SJSA1 (cell line): ENCODE measurements at regions not wholly inside any gene's neighbourhood (a gene's known extent, or its start where the extent isn't known, plus 50 kb on each side); places are given as distances from the start of the nearest gene placed in this dataset.
"Not testable (repeated sequence)": the region's sequence is repeated elsewhere in the genome, so short reads cannot be mapped to it uniquely, and the experiment has no call there.

Experiments
- DNase-seq, 2 experiments: peaks; one replicate each; pipeline ENCODE4 v3.0.0-alpha.2; 2015 to 2020; ENCODE audit warnings: low spot score in 2 of 2, low read depth in 1 of 2
- H3K27ac ChIP-seq: fragments of 250-450 bp; sonication (Bioruptor Pico); 2 replicates; pipeline ENCODE4 v1.5.1; 2020; ENCODE audit warnings: mild to moderate bottlenecking, moderate library complexity
- H3K27me3 ChIP-seq: fragments of 250-450 bp; sonication (Bioruptor Pico); replicated peaks from 2 replicates; pipeline ENCODE4 v1.5.1; 2020; ENCODE audit warnings: mild to moderate bottlenecking, moderate library complexity
- H3K36me3 ChIP-seq: fragments of 250-450 bp; sonication (Bioruptor Pico); 2 replicates; pipeline ENCODE4 v1.5.1; 2020; ENCODE audit warnings: mild to moderate bottlenecking
- H3K4me1 ChIP-seq: fragments of 250-450 bp; sonication (Bioruptor Pico); replicated peaks from 2 replicates; pipeline ENCODE4 v1.6.1; 2021; ENCODE audit warnings: mild to moderate bottlenecking
- H3K4me3 ChIP-seq: fragments of 250-450 bp; sonication (Bioruptor Pico); 2 replicates; pipeline ENCODE4 v1.5.1; 2020; ENCODE audit warnings: mild to moderate bottlenecking
- H3K9me3 ChIP-seq: fragments of 250-450 bp; sonication (Bioruptor Pico); replicated peaks from 2 replicates; pipeline ENCODE4 v1.5.1; 2020; ENCODE audit warnings: mild to moderate bottlenecking

GRCh38 chr1:48073798-48074530 is 76.8 kb upstream of the TRABD2B start:
- Histone ChIP-seq H3K27ac (no peak overlapping the region), H3K27me3 (no peaks in the 10 kb centered on the region), H3K9me3 (no peaks in the 10 kb centered on the region), H3K4me1 (peaks cover 25% of the 10 kb centered on the region), H3K36me3 (no peaks in the 10 kb centered on the region), H3K4me3 (no peak overlapping the region)
- DNase-seq, result no peak

- Histone ChIP-seq H3K4me1 (peaks cover 25% of the 10 kb centered on the region), H3K27ac (no peak overlapping the region), H3K4me3 (no peak overlapping the region), H3K9me3 (no peaks in the 10 kb centered on the region; the same call in 1 of the 2 replicates), H3K27me3 (no peaks in the 10 kb centered on the region), H3K36me3 (no peaks in the 10 kb centered on the region)
- no peak for DNase-seq
Observed at GRCh38 chr1:48071513-48071912, 74.3 kb upstream of the TRABD2B start.

GRCh38 chr1:48070396-48070750 is 73.2 kb upstream of the TRABD2B start:
- DNase-seq, result no peak
- H3K36me3 ChIP-seq, result no peaks in the 10 kb centered on the region
- no peaks in the 10 kb centered on the region for H3K27me3 ChIP-seq
- no peak overlapping the region for H3K4me3 ChIP-seq
- no peaks in the 10 kb centered on the region; the same call in 1 of the 2 replicates for H3K9me3 ChIP-seq
- H3K27ac ChIP-seq, result no peak overlapping the region
- H3K4me1 ChIP-seq, result peaks cover 27% of the 10 kb centered on the region

DNA sequence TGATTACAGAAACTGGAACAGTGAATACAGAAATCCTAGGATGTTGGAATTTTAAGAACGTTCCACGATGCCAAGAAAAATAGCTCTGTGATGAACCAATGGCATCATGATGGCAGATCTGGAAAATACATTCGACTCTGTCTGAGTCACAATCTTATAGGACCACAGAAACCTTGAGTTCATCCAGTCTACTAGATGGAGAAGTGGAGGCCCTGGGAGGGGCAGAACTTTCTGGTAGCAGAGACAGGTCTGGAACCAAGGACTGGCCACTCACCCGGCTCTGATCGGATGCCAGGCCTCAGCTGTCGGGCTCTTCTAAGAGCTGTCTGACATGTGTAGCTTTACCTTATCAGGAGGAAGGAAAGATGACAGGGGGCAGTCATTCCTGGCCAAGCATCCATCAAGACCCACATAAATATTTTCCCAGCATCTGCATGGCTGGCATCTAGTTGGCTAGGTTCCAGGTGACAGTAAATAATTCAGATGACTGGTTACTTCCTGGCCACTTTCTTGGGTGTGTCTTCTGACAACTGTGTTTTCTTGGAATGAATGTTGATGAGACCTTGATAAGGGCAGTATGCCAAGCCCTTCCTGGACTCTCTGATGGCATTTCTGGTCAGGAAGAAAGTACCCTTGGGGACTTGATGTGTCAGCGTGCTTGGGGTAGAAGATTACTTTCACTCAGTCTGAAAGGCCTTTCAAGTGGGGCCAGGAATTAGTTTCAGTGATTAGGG is 72.6 kb upstream of the TRABD2B start:
- DNase-seq, result peak in 1 of 2 experiments; percentile 24
- peaks cover 27% of the 10 kb centered on the region for H3K4me1 ChIP-seq
- no peak overlapping the region for H3K27ac ChIP-seq
- H3K27me3 ChIP-seq, result no peaks in the 10 kb centered on the region
- no peaks in the 10 kb centered on the region for H3K36me3 ChIP-seq
- no peaks in the 10 kb centered on the region; the same call in 1 of the 2 replicates for H3K9me3 ChIP-seq
- no peak overlapping the region for H3K4me3 ChIP-seq

DNA sequence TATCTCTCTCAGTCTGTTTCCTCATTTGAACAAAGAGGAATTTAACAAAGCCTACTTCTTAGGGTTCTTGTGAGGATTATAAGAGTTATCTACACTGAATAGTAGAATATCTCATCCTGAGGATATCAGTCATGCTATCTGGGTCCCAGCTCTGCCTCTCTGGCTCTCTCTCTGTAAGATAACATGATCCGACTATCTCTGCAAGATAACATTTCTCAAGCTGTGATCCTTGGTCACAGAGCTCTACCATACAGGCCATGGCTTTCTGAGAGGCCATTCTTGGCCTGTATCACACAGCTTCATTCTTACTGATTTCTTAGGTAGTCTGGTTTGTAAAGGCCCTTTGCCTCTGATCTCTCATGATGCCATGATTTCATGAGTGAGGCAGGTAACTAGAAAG is 71.0 kb upstream of the TRABD2B start:
- Histone ChIP-seq H3K9me3 (no peaks in the 10 kb centered on the region; the same call in 1 of the 2 replicates), H3K27me3 (no peaks in the 10 kb centered on the region), H3K4me3 (no peak overlapping the region), H3K27ac (no peak overlapping the region), H3K4me1 (peaks cover 27% of the 10 kb centered on the region), H3K36me3 (no peaks in the 10 kb centered on the region)
- DNase-seq, result no peak

DNA sequence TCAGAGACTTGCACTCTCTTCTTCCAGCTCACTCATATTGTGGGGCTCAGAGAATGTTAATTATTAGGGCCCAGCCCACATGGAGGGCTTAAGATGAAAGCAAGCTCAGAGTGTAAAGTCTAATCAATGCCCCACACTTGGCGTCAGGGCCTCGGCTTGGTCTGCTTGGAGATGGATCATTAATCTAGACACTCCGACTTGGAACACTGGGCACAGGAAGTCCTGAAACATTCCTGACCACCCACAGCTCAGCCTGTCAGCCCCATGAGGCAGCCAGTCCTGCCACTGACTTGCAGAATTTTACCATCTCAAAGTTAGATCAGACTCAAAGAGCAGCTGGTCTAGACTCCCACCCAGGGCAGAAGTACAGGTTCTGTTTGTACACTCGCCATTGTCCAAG is 69.8 kb upstream of the TRABD2B start:
- Histone ChIP-seq H3K9me3 (no peaks in the 10 kb centered on the region; the same call in 1 of the 2 replicates), H3K27ac (no peak overlapping the region), H3K36me3 (no peaks in the 10 kb centered on the region), H3K27me3 (no peaks in the 10 kb centered on the region), H3K4me3 (no peak overlapping the region), H3K4me1 (peaks cover 27% of the 10 kb centered on the region)
- peak; percentile 43 to 68 for DNase-seq

DNA sequence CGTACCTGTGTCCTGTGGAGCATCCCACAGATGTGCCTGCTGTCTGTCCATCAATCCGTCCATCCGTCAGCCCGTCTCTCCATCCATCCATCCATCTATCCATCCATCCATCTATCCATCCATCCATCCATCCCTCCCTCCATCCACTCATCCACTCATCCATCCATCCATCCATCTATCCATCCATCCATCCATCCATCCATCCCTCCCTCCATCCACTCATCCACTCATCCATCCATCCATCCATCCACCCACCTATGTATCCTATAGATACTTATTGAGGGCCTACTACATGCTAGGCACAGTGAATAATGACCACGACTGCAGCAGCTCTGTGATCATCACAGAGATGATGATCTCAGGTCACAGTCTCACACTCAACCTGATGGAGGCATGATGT is 67.5 kb upstream of the TRABD2B start:
- not testable (repeated sequence) for H3K27ac ChIP-seq, H3K9me3 ChIP-seq, H3K4me3 ChIP-seq, H3K27me3 ChIP-seq, DNase-seq, H3K36me3 ChIP-seq
- peaks cover 18% of the 10 kb centered on the region for H3K4me1 ChIP-seq

- 0 out of 2 replicates have a peak, but pooled peaks cover 3% of the 10 kb centered on the region for H3K27me3 ChIP-seq
- H3K4me3 ChIP-seq, result no peak overlapping the region
- H3K4me1 ChIP-seq, result peaks cover 10% of the 10 kb centered on the region
- H3K36me3 ChIP-seq, result no peaks in the 10 kb centered on the region
- no peak overlapping the region for H3K27ac ChIP-seq
- no peaks in the 10 kb centered on the region for H3K9me3 ChIP-seq
- DNase-seq, result no peak
Observed at GRCh38 chr1:48062353-48062752, 65.2 kb upstream of the TRABD2B start.

DNA sequence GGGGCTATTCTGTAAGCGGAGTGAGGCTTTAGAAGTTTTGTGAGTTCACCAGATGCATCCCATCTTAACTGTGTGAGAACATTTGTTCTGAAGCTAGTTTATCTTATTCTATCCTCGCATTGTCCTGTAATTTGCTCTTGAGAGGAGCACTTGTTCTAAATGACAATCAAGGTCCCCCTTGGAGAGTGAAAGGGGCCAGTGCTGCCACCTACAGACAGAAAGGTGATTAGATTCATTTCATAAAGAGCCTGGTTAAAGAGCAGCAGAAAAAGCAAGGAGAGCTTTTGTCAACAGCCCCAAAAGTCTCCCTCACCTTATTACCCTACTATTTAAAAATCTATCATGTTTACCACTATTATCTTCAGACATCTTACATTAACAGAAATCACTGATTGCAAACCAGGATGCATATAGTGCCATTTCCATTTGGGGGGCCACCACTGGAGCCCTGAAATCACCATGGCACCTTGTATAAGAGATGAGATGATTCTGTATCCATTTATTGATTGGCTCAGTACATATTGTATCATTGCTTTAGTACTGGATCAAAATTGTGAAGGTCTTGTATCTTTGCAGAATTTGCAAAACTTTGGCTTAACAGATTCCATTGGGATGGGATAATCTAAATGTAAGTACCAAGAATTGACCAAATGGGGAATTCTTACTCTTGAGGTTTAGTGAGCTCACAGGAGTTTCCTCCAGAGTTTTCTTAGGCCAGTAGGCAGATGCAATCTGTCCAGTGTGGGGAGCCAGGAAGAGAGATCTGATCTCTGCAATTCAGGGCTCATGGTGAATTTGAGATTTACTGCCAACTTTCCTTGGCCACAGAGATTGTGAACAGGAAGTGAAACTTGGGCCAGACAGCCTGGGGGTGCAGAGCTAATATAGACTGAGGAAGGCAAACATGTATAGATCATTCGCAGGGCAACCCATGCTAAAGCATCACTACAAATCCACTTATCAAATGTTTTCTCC is 64.3 kb upstream of the TRABD2B start:
- 0 out of 2 replicates have a peak, but pooled peaks cover 3% of the 10 kb centered on the region for H3K27me3 ChIP-seq
- H3K27ac ChIP-seq, result no peak overlapping the region
- H3K4me1 ChIP-seq, result peaks cover 1% of the 10 kb centered on the region
- peak; percentile 56 to 61 for DNase-seq
- H3K9me3 ChIP-seq, result no peaks in the 10 kb centered on the region
- H3K36me3 ChIP-seq, result no peaks in the 10 kb centered on the region
- no peak overlapping the region for H3K4me3 ChIP-seq

- H3K27ac ChIP-seq, result no peak overlapping the region
- no peaks in the 10 kb centered on the region for H3K9me3 ChIP-seq
- DNase-seq, result no peak
- H3K4me1 ChIP-seq, result no peaks in the 10 kb centered on the region
- H3K36me3 ChIP-seq, result no peaks in the 10 kb centered on the region
- H3K4me3 ChIP-seq, result no peak overlapping the region
- 0 out of 2 replicates have a peak, but pooled peaks cover 8% of the 10 kb centered on the region for H3K27me3 ChIP-seq
Observed at GRCh38 chr1:48059289-48059688, 62.1 kb upstream of the TRABD2B start.

DNA sequence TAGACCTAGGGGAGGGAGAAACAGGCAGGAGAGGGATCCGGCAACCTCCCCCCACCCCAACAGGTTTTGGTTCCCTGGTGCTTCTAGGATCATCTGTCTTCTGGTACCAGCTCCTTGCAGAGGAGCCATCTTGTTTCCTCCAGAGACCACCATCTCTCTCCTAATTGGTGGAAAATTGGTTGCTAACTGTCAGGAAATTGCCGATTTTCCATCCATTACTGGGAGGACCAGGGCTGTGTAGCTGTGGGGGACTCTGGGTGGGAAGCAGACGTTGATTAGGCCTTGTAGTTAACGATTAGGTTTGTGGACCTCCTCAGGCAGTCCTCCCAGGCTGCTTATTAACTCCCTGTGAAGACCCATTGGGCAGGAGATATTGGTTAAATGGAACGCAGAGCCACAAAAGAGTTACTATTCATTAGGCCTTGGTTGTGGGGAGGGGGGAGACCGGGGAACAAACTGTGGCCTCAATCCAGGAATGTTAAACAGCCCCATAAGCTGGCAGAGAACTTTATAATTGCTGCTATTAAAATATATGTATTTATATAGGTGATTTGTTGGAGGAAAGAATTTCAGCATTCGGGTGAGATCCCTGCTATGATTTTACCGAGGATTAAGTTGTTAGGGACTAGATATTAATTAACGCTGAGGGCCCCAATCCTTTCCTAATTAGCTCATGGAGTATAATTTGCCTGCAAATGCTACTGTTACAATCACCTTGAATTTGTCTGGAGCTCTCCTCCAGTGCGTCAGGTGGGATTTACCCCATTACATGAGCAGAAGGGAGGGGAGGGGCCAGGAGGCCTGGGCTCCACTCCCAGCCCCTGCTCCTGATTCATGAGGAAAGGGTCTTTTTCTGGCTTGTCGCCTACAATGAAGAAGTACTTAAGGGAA is 61.2 kb upstream of the TRABD2B start:
- Histone ChIP-seq H3K27ac (no peak overlapping the region), H3K4me1 (no peaks in the 10 kb centered on the region), H3K9me3 (no peaks in the 10 kb centered on the region), H3K27me3 (peaks cover 13% of the 10 kb centered on the region; the same call in 1 of the 2 replicates), H3K36me3 (no peaks in the 10 kb centered on the region), H3K4me3 (no peak overlapping the region)
- no peak for DNase-seq

- DNase-seq, result no peak
- H3K4me1 ChIP-seq, result peaks cover 8% of the 10 kb centered on the region
- no peaks in the 10 kb centered on the region for H3K36me3 ChIP-seq
- H3K27me3 ChIP-seq, result peaks cover 13% of the 10 kb centered on the region; the same call in 1 of the 2 replicates
- no peaks in the 10 kb centered on the region for H3K9me3 ChIP-seq
- H3K4me3 ChIP-seq, result no peak overlapping the region
- no peak overlapping the region for H3K27ac ChIP-seq
Observed at GRCh38 chr1:48057249-48057648, 60.1 kb upstream of the TRABD2B start.
